HG02798 (cell line): ENCODE measurements at regions not wholly inside any gene's neighbourhood (a gene's known extent, or its start where the extent isn't known, plus 50 kb on each side); places are given as distances from the start of the nearest gene placed in this dataset.
A peak's percentile ranks its signal among the peaks of the same experiment; 100 is the strongest.
"Not testable (repeated sequence)": the region's sequence is repeated elsewhere in the genome, so short reads cannot be mapped to it uniquely, and the experiment has no call there.

Source experiments
- ATAC-seq: cut with Tn5 transposase; IDR thresholded peaks from one replicate; pipeline ENCODE4 v1.9.1; 2021; ENCODE audit warnings: mild to moderate bottlenecking; ENCODE audit not compliant: unreplicated experiment, poor library complexity

DNA sequence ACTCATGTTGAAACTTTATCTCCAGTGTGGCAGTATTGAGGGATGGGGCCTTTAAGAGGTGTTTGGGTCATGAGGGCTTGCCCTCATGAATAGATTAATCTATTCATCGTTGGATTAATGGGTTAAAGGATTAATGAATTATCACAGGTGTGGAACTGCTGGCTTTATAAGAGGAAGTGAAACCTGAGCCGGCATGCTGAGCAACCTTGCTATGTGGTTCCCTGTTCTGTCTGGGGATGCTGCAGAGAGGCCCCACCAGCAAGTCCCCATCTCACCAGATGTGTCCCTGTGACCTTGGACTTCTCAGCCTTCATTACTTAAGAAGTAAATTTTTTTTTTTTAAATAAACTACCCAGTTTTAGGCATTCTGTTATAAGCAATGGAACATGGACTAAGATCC is 109.6 kb downstream of the DYRK2 start:
- ATAC-seq: peak; percentile 97

DNA sequence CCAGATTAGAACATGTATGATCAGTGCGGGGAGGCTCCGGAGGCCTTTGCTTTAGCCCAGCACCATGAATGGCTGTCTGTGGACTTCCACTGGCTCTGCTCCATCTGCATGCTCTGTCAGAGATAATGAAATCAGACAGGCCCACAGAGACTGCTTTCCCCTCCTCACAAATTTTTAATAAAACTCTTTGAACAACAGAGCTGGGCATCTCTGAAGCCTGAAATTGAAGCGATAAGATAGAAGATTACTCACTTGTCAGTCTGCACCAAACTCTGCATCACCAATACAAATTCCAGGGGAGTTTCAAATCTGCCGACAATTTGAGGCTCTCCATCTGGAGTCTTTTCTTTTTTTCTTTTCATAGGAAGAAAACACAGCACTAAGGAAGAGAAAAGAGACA is 110.0 kb downstream of the DYRK2 start:
- peak; percentile 11 for ATAC-seq

DNA sequence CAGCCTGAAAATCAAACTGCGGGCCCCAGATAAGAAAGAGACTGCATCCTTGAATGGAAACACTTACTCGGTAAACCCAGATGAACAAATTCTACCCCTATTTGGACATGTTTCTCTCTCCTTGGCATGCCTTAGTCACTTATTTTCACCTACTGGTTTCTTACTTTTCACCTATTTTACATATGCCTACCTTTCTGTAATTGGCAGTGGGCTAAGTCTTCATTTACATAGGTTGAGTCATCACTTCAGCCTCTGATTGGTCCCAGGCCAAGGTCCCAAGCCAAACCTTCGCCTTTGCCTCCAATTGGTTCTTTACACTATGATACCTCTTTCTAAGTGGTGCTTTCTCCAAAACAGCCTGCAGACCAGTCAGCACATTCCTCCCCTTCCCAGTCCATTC is 111.3 kb downstream of the DYRK2 start:
- no peak for ATAC-seq

DNA sequence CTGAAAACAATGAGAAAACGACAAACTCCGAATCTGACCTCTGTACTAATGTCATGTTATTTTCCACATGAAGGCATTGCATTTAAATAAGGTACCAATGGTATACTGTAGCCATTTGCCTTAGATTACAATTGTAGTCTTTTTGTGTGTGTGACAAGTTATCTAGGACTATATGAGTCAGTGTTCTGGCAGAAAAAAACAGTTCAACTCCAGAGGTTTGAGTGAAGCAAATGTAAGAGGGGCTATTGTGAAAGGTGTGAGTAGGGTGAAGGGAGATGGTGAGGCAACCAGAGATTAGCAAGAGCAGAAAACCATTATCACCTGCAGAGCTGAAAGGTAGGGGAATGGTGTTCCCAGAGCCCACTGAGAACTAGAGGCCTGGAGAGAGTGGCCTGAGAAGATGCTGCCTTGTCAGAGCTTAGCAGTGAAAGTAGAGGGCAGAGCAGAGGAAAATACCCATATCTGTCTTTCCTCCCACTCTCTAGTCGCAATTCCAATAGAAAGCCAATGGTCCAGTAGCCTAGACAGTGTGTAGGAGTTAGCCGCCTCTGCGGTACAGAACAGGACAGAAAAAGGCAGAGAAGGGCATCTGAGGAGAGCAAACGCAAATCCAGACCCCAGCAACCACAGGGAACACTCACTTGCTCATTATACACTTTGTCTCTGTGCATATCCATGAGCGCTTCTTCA is 112.2 kb downstream of the DYRK2 start:
- ATAC-seq: no peak

DNA sequence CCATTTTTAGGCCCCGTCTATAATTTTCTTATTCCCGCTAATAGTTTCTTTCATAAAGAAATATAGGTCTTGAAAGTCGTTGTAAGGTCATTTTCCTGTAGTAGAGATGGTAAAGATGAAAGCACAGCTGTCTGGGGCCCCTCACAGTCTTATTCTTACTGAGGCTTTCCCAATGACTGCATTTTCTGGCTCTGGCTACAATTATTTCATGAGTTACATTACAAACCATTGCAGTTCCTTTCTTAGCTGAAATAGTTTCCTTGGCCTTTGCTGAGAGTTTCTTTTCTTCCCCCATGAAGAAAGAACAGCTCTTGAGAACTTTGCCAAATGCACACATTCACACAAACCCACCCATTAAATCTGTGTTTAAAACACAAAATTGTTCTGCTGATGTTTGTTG is 113.0 kb downstream of the DYRK2 start:
- no peak for ATAC-seq

DNA sequence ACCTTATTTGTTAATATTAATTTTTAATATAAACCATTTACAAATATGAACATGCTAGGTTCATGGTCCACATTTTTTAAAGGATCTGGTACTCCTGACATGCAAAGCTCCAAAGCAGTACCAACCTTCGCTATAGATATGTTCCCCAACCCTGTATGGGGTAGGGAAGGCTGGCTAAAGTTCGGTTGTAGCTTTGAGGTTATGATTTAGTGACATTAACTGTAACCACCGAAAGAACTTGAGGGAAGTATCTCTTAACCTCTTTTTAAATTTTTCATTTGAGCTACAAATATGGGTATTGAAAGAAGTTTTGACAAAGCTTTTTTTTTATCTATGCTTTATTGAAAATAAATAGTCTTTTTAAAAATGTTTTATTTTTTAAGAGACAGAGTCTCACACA is 115.5 kb downstream of the DYRK2 start:
- ATAC-seq: peak; percentile 35

DNA sequence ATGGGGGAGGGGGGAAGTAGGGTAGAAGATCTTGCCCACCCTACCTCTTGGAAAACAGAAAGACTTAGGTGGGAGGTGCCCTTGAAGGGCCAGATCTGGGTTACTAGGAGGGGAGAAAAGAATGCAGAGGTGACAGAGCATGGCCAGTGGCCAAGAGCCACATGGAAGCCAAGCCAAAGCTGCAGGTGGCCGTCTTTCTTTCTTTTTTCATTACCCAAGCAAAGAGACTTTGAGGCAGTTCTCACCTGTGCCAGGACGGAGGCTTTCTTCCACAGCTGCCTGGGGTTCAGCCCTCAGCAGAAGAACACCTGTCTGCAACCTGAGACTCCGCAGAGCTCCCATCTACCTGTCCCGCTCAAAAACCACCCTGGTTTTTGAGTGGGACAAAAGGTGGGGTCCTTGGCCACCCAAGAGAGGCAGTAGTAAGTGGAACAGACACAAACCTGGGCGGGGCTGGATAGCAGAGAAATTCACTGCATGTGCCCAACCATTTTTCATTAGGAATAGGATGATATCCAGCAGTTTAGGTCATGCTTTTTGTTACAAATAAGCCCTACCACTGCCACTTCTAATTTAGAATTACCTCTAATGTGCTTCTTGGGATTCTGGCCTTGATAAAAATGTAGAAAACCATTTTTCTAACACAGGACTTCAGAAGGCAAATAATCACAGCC is 116.5 kb downstream of the DYRK2 start:
- ATAC-seq: no peak

DNA sequence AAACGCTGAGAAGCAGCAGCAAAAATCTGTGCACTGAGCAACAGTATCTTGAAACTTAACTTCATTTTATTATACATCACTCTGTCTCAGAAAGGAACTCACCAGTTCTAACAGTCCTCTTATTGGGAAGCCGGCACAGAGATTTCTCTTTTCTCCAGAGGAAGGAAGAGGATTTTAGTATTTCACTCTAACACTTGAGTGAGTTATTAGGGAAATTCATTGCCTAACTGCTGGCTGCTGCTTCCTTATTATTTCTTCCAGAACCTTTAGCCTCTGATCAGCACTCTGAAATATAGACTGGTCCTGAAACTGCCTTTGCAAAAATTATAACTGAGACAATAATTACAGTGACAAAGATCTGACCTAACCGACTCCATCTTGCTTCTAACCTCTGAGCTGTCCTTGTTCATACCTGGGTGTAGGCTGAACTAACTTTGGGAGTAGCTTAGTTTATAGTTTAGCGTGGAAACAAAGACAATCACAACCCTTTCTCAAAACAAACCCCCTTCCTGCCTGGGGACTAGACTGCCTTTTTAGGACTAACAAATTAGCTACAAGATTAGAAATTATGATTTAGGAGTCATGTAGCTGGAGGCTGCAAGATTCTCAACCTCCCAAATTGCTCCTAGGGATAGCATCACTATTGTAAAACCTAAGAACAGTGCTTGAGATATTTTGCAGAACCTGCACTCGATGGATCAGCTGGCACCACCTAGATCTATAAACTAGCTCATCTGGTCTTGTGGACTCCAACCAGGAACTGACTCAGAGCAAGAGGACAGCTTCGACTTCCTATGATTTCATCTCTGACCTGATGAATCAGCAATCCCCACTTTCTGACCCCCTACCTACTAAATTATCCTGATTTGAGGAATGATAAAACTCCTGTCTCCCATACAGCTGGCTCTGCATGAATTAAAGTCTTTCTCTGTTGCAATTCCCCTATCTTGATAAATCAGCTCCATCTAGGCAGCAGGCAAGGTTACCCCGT is 117.5 kb downstream of the DYRK2 start:
- ATAC-seq: no peak

DNA sequence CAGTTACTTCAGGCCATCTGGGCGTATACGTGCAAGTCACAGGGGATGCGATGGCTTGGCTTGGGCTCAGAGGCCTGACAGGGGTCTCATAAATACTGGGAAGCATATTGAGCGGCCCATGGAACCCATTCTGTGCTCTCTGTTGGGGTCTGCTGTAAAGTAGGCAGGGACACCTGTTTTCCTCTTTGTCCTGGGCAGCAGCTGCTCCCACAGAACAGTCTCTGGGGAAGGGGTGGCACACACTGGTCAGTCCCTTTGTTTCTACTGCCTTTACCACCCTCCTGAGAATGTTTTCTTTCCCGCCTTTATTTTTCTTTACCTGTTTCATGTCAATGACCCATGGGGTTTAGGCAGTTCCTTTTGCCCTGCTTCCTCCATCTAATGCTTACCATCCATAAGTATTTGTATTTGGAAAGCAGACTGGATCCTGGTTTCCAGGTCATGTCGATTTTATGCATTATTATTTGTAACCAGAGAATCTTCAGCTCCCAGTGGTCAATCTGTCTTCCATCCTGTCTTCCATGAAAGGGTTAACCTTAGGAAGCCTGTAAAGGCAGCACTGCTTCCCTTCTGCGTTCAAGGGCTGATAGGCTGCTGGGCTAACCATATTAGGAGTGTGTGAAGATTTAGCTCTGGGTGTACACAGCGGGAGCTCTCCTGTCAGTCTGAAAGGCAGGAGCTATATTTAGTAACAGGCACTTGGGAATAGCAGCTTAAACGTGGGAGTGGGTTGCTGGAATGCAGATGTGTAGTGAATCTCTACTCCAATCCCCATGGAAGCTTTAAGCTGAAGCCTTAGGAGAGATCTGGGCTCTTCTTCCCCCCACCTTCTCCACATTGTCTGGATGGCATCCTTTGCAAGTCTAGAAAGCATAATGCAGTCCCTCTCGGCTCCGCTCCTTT is 124.0 kb downstream of the DYRK2 start:
- ATAC-seq: no peak

DNA sequence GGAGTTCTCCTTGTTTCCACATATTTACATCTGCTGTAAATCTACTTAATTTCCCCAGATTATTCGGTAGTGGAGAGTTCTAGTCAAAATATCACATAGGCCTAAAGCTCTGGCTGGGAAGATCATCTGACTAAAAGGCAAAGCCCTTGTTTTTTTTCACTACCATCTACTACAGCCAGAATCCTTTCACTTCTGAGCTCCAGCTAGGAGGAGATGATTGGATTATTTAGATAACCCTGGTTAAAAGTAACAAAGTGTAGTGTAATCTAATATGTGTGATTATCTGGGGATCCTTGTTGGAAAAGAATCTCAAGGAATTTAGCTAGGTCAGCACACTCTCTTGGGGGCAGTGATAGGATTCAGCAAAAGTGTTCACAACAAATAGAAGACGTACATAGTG is 125.4 kb downstream of the DYRK2 start:
- no peak for ATAC-seq

DNA sequence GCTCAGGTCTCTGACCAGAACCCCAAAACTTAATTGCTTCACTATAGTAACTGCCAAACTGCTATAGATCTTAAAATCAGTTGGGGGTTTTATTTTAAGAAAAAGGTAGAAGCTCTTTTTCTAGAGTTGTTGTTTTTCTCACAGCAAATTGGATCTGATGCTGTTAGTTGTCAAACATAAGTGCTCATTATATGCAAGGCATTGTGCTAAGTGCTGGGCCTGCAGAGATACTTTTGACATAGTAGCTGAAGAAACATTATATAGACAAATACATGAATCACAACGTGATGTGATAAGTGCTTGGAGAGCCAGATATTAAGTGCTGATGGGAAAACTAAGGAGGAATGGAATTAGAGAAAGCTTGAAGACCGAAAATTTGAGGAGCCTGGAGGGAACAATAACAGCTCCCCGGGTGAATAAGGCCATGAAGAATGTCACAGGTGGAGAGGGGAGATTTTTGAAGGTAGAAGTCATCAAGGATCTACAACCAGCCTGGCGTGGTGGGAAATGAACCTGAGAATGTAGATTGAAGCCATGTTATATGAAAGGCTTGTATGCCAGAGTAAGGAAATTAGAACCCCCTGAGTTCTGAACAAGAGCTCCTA is 126.5 kb downstream of the DYRK2 start:
- no peak for ATAC-seq

DNA sequence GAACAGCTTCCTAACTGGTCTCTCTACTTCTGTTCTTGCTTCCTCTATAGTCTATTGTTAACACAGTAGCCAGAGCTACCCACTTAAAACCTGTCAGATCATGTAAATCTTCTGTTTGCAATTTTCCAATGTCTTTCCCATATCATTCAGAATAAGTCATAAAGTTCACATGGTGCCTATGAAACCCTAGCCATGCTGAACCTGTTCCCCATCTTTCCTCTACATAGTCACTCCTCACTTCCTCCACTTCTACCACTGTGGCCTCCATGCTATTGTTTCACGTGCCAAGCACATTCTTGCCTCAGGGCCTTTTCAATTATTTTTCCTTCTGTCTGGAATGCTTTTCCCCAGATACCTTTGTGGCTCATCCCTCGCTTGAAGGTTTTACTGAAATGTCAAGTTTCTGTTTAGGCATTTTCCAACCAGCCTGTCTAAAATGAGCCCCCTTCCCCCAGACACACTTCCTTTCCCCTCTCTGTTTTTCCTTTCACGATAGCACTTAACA is 132.1 kb downstream of the DYRK2 start:
- ATAC-seq: no peak

DNA sequence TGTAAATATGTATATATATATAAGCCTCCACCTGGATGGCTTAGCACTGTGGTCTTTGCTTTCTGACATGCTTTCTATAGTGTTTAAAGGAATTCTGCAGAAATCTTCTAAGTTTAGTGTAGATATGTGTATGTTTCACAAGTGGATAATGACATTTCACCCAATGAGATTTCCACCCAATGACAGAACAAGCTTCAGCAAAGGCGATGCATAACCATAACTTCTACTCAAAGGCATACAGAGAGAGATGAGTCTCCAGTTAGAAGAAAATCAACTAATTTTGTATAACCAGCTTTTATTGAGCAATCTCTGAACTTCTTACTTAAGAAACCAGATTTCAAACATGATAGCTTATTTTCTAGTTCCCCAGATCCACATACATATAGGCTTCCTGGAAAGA is 134.0 kb downstream of the DYRK2 start:
- no peak for ATAC-seq

DNA sequence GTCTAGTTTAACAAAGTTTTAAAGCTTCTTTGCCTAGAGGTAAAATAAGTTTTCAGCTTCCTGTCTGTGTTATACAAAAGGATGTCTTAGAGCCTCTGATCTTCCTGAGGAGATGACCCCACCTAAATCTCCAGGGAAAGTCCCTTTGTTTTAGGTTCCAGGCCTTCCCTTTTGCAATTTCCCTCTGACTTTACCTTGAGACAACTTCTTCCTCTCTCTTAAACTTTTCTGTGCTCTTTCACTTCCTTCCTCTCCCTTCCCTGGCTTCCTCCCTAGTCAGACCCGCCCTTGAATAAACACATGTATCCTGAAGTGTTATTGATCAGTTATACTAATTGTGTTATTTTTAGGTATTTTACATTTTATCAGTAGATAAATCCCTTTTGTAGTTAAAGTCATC is 134.8 kb downstream of the DYRK2 start:
- ATAC-seq: no peak

DNA sequence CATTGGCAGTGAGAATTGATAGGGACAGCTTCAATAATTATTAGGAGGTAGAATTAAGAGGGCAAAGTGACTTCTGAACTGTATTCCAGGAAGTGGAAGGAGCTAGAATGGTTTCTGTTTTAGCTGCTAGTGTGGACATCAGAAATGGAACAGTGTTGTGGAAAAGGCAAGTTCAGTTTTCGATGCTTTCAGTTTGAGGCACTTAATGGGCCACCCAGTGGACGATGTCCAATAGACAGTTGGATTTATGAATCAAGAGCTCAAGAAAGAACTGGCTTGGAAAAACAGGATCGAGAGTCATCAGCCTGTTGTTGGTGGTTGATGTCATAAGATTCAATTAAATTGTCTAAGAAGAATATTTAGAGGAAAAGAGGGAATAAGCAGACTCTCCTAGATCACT is 136.3 kb downstream of the DYRK2 start:
- ATAC-seq: no peak

DNA sequence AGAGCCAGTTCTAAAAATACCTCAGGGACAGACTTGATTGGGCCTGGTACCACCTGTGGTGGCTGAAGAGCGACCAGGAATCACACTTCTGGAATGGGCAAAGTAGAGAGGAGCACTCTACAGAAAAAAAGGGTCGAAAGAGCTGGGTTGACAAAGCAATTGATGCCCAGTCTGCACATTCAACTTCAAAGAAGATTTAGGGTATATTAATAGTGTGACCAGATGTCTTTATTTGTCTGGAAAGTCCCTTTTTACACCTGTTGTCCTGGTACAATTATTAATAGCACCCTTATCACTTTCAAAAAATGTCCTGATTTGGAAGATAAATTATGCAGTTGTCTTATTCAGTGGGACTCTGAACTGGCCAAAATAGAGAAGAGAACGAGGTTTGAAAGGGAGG is 137.5 kb downstream of the DYRK2 start:
- ATAC-seq: no peak

DNA sequence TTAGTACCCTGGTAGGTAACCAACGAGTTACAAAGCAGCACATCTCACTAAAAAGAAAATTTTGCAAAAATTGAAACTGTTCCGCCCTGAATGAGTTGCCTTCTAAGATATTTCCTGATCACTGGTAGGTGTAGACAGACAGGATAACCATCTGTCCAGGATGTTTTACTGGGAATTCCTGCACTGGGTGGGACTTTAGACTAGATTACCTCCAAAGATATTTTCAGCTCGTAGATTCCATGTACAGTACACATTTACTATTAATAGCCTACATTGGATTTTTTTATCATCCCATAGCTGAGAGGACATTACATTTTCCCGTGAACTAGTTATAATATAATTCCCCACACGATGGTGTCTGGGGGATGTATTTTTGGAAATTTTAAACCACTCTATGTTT is 139.6 kb downstream of the DYRK2 start:
- ATAC-seq: no peak

DNA sequence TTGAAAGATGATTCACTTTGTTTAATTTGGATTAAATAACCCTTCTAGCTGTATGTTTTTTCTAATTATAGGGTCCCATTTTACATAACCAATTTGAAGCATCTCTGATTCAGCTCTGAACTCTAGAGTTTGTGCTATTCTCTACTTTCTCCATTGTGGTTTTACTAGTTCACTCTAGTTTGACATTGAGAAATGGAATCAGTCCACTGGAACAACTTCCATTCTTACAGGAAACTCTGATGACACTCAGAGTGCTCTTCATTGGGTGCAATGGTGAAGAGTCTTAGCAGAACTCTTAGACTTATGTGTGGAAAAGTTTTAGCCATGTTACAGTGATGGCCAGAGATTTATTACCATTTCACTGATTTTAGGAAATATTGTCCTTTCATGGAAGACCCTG is 140.7 kb downstream of the DYRK2 start:
- ATAC-seq: no peak

DNA sequence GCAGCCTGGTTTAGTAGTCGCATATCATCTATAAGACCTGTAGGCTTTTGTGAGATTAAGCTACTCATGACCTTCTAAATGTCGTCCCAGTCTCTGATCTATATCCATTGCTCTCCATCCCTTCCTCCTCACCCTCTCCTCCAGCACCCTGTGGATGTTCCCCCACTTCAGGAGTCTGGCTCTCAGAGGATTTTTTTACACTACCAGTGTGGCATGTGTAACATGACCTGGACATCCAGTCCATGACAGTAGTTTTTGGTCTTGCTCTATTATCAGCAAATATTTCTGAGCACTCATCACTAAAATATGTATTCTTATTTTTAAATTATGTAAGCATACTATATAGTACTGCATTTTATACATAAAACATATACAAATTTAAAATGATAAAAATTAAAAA is 142.1 kb downstream of the DYRK2 start:
- no peak for ATAC-seq

DNA sequence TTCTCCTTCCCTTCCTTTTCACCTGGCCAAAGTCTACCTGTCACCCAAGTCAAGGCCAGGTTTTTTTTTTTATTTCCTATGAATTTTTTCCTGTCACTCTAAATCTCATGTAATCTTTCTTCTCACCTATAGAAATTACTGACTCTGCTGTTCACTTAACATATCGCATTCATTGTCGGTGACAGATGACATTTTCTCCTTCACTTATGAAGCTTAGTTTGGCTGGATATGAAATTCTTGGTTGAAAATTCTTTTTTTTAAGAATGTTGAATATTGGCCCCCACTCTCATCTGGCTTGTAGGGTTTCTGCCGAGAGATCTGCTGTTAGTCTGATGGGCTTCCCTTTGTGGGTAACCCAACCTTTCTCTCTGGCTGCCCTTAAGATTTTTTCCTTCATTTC is 142.8 kb downstream of the DYRK2 start:
- not testable (repeated sequence) for ATAC-seq
